Fibroblast of pulmonary artery (primary cell): ENCODE measurements at regions not wholly inside any gene's neighbourhood (a gene's known extent, or its start where the extent isn't known, plus 50 kb on each side); places are given as distances from the start of the nearest gene placed in this dataset.

Experiments used
- DNase-seq: peaks from one replicate; pipeline ENCODE4 v3.0.0-alpha.2; 2010; ENCODE audit warnings: low read depth
- H3K4me3 ChIP-seq: replicated peaks from 2 replicates; pipeline ENCODE4 v1.5.1; 2011; ENCODE audit warnings: low read depth, mild to moderate bottlenecking, control low read depth, low read length, moderate library complexity
- CTCF ChIP-seq: IDR thresholded peaks from 2 replicates; pipeline ENCODE4 v1.5.1; 2011; ENCODE audit warnings: mild to moderate bottlenecking, control low read depth, low read length, inconsistent platforms; ENCODE audit errors: missing control alignments

- no peak for DNase-seq
- H3K4me3 ChIP-seq, result no peak overlapping the region
- TF ChIP-seq CTCF, result no peak
Measured at GRCh38 chr5:3220638-3221288, 374.9 kb upstream of the IRX1 start.

GRCh38 chr5:3220201-3220600 is 375.4 kb upstream of the IRX1 start:
- TF ChIP-seq CTCF, result no peak
- no peak for DNase-seq
- H3K4me3 ChIP-seq, result no peak overlapping the region

GRCh38 chr5:3218916-3219650 is 376.5 kb upstream of the IRX1 start:
- no peak overlapping the region for H3K4me3 ChIP-seq
- DNase-seq, result no peak
- no peak for TF ChIP-seq CTCF

- DNase-seq, result no peak
- no peak for TF ChIP-seq CTCF
Measured at GRCh38 chr5:3217771-3218495, 377.7 kb upstream of the IRX1 start.

GRCh38 chr5:3217114-3217513 is 378.5 kb upstream of the IRX1 start:
- no peak overlapping the region for H3K4me3 ChIP-seq
- no peak for TF ChIP-seq CTCF
- DNase-seq, result no peak

More at GRCh38 chr5:3217771-3218495, 377.7 kb upstream of the IRX1 start:
- H3K4me3 ChIP-seq, result no peak overlapping the region

- TF ChIP-seq CTCF, result no peak
- DNase-seq, result no peak
- H3K4me3 ChIP-seq, result no peak overlapping the region
Measured at GRCh38 chr5:3216386-3216785, 379.2 kb upstream of the IRX1 start.
